ENCODE measurements at regions not wholly inside any gene's neighbourhood (a gene's known extent, or its start where the extent isn't known, plus 50 kb on each side); places are given as distances from the start of the nearest gene placed in this dataset.

DNA sequence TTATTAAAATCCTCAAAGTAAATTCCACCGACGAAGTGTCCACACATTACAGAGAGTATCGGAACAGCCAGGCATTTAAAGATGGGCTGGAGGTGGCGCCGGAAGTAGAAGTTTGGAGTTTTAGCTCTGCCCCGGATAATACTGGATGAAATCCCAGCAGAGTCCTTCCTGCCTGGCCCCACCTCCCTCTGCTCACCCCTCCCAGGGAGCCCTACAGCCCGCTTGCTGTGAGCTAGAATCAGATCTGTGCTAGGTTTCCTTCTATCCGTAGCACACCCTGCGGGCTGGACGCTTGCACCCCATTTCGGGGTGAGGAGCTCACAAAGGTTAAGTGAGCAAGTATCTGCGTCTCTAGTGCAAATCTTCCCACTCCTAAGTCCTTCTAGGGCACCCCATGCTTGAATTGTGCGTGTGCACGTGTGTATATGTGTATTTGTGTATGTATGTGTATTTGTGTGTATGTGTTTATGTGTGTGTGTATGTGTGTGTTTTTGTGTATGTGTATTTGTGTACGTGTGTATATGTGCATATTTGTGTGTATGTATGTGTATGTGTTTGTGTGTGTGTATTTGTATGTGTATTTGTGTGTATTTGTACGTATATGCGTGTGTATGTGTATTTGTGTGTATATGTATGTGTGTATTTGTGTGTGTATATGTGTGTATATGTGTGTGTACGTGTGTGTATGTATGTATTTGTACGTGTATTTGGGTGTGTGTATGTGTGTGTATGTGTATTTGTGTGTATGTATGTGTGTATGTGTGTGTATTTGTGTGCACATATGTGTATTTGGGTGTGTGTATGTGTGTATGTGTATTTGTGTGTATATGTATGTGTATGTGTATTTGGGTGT is 61.4 kb downstream of the HAPSTR1 start:
- no peak for TF ChIP-seq POLR2A (IDR thresholded peaks at IDR 0.05; ENCODE audit: extremely low read depth, insufficient read length)
- TF ChIP-seq, protein P1, sequence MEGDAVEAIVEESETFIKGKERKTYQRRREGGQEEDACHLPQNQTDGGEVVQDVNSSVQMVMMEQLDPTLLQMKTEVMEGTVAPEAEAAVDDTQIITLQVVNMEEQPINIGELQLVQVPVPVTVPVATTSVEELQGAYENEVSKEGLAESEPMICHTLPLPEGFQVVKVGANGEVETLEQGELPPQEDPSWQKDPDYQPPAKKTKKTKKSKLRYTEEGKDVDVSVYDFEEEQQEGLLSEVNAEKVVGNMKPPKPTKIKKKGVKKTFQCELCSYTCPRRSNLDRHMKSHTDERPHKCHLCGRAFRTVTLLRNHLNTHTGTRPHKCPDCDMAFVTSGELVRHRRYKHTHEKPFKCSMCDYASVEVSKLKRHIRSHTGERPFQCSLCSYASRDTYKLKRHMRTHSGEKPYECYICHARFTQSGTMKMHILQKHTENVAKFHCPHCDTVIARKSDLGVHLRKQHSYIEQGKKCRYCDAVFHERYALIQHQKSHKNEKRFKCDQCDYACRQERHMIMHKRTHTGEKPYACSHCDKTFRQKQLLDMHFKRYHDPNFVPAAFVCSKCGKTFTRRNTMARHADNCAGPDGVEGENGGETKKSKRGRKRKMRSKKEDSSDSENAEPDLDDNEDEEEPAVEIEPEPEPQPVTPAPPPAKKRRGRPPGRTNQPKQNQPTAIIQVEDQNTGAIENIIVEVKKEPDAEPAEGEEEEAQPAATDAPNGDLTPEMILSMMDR (IDR thresholded peaks at IDR 0.05; ENCODE audit: low read depth, low read length), result no peak
- TF ChIP-seq, protein P2, sequence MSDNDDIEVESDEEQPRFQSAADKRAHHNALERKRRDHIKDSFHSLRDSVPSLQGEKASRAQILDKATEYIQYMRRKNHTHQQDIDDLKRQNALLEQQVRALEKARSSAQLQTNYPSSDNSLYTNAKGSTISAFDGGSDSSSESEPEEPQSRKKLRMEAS (IDR thresholded peaks at IDR 0.05; ENCODE audit: low read depth, low read length), result no peak

All from NB4 (cell line).